Right hindlimb (tissue), 1 donor: ENCODE measurements at regions not wholly inside any gene's neighbourhood (a gene's known extent, or its start where the extent isn't known, plus 50 kb on each side); places are given as distances from the start of the nearest gene placed in this dataset.

Source experiments
- DNase-seq: peaks from one replicate; pipeline ENCODE4 v3.0.0-alpha.2; 2018

DNA sequence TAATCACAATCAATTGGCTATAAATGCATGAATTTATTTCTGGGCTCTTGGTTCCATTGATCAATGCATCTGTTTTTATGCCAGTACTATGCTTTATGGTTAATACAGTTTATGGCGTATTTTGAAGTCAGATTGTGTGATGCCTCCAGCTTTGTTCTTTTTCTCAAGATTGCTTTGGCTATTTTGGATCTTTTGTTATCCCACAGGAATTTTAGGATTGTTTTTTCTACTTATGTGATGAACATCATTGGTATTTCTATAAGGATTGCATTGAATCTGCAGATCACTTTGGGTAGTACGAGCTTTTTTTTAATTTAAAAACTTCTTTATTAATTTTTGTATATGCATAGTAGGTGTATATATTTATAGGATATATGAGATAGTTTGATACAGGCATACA is 338.7 kb upstream of the IGFBP7 start:
- no peak for DNase-seq

DNA sequence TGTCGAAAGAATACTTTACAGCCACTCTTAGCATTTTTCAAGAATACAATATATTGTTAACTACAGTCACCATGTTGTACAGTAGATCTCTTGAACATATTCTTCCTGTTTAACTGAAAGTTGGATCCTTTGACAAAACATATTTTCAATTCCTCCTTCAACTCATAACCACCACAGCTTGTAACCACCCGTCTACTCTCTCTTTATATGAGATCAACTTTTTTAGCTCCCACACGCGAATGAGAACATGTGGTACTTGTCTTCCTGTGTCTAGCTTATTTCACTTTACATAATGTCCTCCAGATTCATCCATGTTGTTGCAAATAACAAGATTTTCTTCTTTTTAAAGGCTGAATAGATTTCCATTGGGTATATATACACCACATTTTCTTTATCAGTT is 338.3 kb upstream of the IGFBP7 start:
- no peak for DNase-seq

DNA sequence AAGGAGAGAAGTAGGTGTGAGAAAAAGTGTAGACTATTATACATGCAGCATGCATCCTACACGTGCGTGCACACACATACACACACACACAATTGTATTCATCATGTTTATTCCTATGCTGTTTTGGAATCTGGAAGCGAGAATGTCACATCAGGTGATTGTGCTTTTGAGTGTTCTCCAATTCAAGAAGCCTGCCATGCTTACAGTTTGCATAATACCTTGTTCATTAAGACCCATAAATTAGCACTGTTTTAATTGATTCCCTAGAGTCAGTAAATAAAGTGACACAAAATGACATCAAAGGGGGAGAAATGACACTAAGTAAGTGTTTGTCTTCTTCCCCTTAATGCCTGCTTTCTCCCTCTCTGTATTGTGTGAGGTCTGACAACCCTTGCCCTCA is 336.1 kb upstream of the IGFBP7 start:
- DNase-seq: no peak

DNA sequence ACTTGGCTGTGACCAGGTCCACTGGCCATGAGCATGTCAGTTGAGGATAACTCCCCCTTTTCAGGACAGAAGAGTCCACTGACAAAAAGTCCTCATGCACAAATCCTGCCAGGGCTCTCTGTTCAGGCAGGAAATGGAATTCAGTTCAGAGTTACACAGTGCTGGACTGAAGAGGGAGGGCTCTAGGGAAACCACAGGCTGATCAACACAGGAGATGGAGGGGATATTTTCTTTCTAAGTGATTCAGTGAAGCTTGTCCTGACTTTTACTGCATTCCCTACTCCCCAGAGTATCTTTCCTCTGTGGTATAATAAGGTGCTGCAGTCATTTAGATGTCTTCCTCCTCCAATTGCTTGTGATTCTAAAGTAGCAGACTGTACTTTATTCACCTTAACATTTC is 335.5 kb upstream of the IGFBP7 start:
- DNase-seq: no peak

DNA sequence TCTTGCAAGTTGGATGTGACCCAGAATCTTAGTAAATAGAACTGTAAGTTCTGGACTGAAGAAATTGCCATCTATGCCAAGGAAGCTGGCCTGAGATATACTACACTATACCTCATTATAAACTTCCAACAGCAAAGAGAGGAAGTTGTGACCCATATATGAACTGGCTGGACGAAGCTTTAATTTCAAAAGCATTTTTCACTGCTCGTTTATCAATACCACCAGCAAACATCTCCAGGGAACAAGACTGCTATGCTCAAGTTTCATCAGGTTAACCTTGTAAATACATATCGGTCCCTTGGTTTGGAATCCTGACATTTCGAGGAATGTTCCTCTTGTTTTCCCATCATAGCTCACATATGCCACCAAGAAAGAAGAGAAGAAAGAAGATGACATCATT is 334.5 kb upstream of the IGFBP7 start:
- DNase-seq: no peak

DNA sequence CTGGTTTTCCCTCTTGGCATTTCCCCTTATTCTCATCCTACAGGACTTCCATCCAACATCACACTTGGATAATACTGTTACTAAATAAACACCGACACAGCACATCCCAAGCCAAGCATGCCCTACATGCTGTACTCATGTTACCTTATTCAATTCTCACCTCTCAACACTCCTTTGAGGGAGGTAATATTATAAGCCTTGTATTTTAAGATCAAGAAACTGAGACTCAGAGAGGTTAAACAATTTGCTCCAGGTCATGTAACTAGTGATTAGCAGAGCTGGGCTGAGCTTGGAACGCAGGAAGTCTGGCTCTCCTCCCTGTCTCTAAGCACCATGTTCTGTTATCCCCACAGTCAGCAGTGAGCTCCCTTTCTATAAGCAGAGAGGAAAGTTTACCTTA is 333.6 kb upstream of the IGFBP7 start:
- DNase-seq: no peak

DNA sequence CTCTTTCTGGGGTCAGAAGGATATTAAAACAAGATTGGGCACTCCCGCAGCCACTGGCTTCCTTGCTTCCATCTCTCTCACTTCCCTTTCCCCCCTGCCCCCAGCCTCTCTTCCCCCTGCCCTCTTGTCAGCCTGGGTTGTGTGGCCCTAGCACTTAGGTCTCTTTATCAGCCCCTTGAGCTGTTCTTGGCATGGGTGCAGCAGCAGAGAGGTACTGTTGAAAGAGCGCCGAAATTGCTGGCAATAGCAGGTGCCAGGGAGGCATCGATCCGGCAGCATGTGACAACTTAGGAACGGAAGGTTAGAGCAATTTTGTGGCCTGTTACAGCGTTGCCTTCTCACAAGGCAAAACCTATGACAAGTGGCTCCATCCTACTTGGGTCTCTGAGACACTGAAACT is 333.1 kb upstream of the IGFBP7 start:
- no peak for DNase-seq

DNA sequence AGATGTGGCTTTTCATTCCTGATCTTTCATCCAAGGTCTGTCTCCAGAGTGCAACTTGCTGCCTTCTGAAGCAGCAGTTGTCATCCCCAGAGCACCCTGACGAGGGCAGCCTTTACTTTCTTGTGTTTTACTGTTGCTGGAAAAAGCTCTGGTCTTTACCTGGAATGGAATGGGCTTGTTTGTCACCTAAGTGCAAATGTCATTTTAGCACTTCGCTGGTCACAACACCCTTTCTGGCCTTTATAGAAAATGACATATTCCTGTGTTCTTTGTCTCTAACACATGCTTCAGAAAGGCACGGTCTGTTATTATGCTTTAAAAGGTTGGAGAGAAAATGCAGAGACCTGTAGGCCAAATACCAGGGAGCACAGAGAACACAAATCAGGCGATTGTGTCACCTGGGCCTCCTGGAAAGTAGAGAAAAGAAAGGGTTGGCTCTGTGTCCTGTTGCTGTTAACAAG is 332.7 kb upstream of the IGFBP7 start:
- peak; percentile 64 for DNase-seq

DNA sequence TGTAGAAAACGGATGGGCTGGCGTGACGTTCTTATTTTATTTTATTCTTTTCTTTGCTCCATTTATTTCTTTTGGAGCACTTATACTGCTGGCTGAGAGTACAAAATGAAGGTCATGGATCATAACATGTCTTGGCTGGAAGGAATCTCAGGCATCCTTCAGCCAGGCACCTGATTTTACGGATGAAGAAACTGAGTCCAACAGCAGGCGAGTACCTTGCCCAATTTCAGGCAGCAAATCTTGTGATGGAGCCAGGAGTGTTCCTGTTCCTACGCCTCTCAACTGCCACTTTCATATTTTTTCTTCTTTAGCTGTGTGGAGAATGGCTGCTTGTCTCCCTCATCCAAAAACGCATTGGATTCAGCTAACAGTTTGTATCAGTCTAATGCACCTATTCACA is 332.1 kb upstream of the IGFBP7 start:
- DNase-seq: no peak

DNA sequence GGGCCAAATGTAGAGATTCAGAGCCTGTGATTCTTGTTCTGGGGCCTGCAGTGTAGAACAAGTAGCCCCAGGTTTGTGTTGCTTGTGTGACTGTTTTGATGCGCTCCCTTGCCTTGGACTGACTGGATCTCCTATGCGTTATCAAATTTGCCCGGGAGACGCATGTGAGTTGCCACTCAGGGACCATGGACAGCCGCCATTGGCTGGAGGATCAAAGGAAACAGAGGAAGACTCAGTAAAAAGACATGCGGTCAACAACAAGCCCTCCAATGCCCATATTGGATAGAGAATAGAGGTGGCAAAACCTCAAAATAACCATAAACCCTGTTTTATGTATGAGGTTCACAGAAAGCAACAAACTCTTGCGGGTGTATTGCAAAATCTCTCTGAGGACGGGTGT is 327.5 kb upstream of the IGFBP7 start:
- no peak for DNase-seq

DNA sequence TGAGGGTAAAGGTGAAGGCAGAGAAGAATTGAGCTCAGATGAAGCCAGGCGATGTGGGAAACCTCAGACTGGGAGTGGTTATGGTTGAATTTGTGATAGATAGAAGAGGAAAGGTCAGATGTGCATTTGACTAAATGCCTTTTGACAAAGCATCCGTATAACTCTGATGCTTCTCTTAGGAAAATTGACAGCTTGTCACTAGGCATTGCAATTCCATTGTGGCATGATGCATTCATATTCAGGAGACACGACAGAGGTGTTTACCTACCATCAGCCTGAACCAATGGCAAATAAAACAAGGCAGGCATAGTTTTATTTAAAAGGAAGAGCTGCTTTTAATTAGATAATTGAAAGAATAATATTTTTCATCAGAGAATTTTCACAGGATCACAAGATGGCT is 325.1 kb upstream of the IGFBP7 start:
- no peak for DNase-seq

DNA sequence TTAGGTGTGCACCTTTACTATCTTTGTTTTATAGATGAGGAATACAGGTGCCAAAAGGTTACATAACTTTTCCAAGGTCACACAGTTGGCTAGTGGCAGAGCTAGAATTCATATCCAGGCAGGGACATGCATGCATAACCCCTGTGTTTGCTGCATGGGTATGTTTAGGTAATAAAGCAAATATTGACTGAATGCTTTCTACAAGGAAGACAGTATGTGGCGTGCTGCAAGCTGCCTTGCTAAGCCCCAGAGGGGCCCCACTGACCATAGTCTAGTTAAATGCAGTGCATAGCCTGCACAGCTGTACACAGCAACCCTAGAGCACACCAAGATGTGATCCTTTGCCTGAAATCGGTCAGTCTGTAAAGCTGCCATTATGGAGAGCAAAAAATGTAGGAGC is 320.5 kb upstream of the IGFBP7 start:
- no peak for DNase-seq

DNA sequence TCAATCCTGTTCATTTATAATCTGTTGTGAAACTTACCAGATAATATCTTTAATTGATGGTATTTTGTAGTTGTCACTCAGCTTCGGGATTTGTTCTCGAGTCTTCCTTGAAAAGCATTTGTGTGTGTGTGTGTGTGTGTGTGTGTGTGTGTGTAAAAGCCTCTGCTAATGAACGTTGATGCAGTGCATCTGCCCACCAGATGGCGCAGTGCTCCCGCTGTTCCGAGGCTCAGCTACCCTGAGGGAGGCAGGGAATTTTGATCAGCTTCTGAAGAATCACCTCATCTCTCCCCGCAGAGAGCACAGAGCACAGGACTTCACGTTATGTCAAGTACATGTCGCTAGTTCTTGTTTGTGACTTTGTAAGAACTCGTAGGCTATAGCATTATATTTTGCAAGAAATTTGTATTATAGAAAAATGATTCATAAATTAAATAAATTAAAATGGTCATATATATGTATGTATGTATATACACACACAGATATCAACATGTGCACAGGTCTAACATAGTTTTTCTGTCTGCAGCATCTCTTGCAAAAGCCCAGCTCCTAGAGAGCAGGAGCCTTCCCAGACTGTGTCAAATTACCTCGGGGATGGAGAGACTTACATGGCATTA is 316.7 kb upstream of the IGFBP7 start:
- DNase-seq: peak; percentile 76

DNA sequence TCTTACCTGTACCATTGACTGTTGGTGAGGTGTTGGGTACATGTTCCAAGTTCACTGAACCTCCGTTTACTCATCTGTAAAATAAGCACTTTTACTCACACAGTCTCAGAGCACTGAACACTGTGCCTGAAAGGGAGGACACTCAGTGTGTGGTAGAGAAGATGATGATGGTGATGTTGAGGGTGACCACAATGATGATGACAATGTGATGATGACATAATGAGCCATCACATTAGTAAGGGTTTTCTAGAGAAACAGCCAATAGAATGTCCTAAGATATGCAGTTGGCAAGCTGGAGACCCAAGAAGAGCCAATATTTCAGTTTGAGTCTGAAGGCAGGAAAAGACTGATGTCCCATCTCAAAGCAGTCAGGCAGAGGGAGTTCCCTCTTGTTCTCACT is 315.4 kb upstream of the IGFBP7 start:
- DNase-seq: no peak

DNA sequence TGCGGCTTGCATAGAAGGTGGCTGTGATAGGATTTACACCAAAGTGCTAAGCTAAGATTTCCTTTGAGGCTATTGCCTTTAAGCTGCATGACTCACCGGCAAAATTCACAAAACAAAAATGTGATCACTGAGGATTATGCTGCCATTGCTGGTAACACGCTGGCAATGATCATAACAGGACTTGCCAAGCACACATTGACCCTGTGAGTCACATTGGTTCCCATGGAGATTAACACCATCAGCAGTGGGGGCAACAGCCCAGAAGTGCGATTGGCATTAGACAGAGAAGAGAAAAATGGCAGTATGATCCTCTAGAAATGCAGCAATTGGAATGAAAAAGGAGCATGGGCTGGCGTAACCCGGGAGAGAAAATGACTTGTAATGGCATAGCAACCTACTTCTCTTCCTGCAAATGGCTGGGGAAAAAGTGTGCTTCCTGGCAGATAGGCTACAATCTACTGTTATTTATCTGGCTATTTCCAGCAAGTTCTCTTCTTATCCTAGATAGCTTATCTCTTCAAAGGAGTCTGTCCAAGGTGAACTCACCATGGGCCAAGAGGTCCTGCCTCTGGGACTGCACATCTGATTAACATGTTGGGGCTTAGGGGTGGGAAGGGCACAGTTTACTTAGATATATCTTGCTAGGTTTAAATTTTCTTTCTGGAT is 314.2 kb upstream of the IGFBP7 start:
- no peak for DNase-seq

DNA sequence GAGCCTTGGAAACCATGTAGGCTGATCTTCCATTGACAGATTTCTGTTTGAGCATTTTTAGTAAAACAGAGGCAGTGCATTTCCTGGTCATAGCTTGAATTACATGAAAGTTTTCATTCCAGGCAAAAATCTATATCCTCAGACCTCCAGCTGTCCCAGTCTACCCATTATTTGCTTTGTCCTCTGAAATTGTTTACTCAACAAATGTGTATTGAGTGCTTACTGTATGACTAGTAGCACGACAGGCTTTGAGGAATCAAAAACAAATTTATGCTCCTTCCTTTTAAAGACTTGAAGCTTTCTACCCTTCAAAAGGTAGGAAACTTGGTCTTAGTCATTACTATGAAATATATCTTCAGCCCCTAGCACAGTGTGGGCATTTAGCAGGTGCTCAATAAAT is 307.9 kb upstream of the IGFBP7 start:
- DNase-seq: no peak

DNA sequence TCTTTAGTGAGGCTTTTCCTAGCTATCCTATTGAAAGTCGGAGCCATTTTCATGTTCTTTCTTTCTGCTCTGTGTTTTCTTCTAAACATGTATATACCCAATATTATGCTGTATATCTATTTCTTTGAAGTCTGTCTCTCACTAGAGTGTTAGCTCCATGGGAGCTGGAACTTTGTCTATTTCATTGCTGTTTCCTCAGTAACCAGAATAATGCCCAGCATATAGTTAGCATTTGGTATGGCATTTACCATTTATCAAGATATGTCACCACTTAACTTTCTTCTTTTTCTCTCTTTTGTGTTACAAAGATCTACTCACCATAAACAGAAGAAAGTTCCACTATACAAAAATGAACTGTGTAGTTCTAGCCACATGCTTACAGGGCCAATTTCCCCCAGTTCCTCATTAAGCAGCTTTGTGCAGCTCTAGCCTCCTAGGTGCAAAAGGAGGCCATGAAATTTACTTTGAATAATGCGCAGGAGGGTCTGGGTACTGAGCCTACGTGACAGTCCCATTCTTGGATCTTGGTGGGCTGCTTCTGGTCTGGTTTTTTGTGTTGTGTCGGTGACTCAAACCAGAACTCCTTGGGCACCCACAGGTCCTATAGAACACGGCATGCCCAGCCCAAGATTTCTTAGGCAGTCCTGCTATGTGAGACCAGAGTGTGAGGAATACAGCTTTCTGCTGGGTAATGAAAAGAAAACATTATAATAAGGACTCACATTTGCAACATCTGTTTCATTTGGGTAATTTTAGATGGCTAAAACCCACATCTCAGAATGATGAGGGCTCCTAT is 302.3 kb upstream of the IGFBP7 start:
- DNase-seq: no peak

DNA sequence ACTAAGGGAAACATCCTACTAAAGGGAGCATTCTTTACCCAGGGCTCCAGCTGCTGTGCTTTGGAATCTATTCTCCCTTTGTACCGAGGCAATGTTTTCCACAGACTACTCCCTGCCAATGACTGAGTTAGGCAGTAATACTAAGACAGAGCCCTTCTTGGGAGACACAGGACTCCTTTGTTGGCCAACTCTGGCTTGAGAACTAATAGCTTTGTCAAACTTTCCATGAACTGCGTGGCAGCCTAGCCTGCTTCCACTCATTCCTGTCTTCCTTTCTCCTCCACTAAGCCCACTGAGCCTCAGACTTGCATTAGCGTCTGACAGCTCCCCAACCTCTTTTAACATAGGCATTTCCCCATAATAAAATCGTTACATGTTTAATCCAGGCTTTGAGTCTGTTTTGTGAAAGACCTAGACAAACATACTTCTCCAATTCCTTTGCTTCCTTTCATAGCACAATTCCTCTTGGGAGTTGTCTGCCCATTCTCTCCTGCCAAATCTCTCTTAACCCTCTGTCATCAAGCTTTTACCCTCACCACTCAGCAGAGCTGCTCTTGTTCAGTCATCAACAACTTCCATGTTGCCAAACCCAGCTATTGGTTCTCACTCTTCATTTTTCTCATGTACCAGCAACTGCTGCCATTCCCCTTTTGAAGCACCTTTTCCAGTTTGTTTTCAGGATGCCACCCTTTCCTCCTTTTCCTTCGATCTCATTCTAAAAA is 300.3 kb upstream of the IGFBP7 start:
- DNase-seq: peak; percentile 24

DNA sequence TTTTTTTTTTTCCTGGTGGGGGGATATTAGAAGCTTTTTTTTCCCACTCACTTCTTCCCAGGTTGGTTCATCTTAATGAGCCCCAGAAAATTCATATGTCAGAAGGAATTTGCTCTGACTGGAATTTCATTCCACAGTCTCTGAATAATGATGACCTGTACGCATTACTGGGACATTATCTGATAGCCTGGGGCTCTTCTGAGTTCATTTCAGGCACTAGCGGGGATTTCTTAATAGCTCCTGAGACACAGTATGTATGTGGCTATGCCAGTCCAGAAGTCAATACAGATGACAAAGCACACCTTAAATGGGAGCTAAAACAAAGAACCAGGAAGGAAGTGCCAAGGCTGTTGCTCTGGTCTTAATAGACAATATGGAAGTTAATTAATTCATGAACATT is 295.2 kb upstream of the IGFBP7 start:
- no peak for DNase-seq

DNA sequence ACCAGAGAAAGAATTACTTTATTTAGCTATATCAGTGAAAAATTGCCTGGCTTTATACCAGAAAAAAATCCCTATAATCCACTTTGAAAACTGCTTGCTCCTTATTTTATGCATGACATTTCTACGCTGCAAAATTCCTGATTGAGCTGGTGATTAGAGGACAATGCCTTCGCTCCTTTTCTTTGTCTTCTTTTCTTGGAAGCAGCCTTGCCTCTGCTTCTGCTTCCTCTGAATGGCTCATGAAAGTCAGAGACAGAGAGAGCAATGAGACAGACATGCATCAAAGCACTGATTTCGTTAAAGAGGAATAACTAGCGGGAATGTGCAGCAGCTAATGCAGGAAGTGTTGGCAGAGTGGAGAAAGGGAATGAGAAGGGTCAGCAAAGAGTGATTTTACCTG is 294.3 kb upstream of the IGFBP7 start:
- DNase-seq: no peak

DNA sequence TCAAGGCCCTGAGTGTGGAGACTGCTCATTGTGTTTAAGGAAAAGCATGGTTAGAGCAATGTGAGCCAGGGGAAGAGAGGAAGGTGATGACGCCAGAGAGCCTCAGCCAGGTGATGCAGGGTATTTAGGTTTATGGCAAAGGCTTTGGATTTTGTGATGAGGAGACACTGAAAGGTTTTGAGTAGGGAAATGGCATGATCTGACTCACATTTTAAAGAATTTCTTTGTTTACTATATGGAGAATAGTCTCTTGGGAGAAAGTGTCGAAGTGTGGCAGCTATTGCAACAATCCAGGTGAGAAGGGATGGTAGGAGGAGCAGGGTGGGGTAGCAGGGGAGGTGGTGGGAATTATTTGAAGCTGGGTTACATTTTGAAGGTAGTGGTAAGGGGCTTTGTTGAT is 293.4 kb upstream of the IGFBP7 start:
- DNase-seq: no peak

DNA sequence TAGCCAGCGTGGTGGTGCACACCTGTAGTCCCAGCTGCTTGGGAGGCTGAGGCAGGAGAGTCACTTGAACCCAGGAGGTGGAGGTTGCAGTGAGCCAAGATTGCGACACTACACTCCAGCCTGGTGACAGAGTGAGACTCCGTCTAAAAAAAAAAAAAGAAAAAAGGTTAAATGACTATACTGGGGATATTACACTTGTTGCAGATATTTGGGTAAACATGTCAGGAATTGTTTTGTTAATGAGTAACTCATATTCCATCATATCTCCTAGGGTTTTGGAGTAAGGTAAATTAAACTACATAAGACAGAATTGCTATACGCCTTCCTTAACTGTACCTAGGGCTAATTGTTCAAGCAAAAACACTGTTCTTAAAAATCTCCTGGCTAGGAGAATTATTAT is 291.4 kb upstream of the IGFBP7 start:
- DNase-seq: no peak

DNA sequence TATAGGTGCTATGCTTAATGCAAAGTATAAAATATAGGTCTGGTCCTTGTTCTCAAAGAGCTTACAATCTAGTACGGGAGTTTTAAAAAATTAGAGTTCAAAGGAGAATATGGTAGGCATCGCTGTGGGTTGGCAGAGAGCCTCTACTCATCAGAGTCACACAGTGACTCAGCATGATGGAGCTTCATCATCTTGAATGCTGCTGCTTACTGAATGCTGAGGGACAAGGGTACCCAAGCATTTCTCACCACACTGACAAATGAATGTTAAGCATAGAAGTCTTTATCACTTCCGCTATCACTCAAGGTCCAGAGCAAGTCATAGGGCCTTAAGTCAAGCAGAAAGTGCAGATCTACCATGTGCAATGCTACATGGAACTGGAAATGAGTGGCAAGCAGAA is 268.6 kb upstream of the IGFBP7 start:
- DNase-seq: no peak
